ENCODE measurements at regions not wholly inside any gene's neighbourhood (a gene's known extent, or its start where the extent isn't known, plus 50 kb on each side); places are given as distances from the start of the nearest gene placed in this dataset.

DNA sequence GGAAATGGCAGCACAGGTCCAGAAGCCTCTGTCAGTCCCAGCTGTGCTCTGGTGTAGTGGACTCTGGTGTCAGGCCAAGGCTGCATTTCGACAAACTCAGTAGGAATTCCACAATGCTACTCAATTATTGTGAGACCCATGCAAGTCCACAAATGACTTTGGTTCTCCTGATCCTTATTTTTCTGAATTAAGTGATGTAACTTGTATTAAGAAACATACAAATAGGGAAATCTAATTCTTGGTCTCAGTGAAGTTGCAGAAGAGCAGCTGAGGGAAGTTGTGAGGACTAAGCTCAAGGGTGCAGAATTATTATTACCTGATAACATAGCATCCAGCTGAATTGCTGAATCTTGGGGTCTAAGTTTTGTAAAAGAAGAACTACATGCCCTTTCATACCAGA is 116.8 kb downstream of the MAFB start:
- ChIA-PET POLR2A (no interaction called here), CTCF (no interaction called here)
- Mint-ChIP-seq H3K9me3 (peaks cover 5% of the 10 kb centered on the region), H3K27ac (no peak overlapping the region), H3K4me3 (no peak overlapping the region), H3K4me1 (no peaks in the 10 kb centered on the region), H3K36me3 (no peaks in the 10 kb centered on the region), H3K27me3 (ENCODE audit: low read depth) (no peaks in the 10 kb centered on the region)
- ATAC-seq, result no peak
- no peak for DNase-seq (ENCODE audit: low spot score)
- TF ChIP-seq JAZF1 (CRISPR knock-in tag; IDR thresholded peaks at IDR 0.05), result no peak
- TF ChIP-seq, protein P1, sequence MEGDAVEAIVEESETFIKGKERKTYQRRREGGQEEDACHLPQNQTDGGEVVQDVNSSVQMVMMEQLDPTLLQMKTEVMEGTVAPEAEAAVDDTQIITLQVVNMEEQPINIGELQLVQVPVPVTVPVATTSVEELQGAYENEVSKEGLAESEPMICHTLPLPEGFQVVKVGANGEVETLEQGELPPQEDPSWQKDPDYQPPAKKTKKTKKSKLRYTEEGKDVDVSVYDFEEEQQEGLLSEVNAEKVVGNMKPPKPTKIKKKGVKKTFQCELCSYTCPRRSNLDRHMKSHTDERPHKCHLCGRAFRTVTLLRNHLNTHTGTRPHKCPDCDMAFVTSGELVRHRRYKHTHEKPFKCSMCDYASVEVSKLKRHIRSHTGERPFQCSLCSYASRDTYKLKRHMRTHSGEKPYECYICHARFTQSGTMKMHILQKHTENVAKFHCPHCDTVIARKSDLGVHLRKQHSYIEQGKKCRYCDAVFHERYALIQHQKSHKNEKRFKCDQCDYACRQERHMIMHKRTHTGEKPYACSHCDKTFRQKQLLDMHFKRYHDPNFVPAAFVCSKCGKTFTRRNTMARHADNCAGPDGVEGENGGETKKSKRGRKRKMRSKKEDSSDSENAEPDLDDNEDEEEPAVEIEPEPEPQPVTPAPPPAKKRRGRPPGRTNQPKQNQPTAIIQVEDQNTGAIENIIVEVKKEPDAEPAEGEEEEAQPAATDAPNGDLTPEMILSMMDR (IDR thresholded peaks at IDR 0.05), result no peak

DNA sequence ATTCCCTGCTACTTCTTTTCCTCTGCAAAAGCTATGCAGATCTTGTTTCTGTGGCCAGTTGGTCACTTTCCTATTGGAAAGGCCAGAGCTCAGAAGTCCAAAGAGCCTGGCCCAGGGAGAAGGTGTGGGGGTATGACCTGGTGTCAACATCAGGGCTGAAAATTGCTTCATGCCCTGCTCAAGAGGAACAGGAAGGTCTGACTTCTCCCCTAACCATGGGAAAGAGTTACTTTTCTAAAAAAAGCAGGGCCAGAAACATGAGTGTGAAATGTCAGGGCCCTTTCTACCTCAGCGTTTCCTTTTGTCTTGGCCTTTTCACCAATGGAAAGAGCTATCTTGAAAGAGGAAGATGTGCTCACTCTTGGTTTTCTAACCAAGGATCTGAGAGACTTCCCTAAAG is 117.4 kb downstream of the MAFB start:
- no peak overlapping the region for H3K4me3 Mint-ChIP-seq
- peaks cover 5% of the 10 kb centered on the region for H3K9me3 Mint-ChIP-seq
- no peaks in the 10 kb centered on the region for H3K36me3 Mint-ChIP-seq
- H3K27me3 Mint-ChIP-seq (ENCODE audit: low read depth), result no peaks in the 10 kb centered on the region
- H3K27ac Mint-ChIP-seq, result no peak overlapping the region
- peaks cover 4% of the 10 kb centered on the region for H3K4me1 Mint-ChIP-seq
- ATAC-seq (no peak), DNase-seq (ENCODE audit: low spot score) (no peak)
- TF ChIP-seq, protein P2, sequence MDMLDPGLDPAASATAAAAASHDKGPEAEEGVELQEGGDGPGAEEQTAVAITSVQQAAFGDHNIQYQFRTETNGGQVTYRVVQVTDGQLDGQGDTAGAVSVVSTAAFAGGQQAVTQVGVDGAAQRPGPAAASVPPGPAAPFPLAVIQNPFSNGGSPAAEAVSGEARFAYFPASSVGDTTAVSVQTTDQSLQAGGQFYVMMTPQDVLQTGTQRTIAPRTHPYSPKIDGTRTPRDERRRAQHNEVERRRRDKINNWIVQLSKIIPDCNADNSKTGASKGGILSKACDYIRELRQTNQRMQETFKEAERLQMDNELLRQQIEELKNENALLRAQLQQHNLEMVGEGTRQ (CRISPR knock-in tag; IDR thresholded peaks at IDR 0.05), result no peak
- TF ChIP-seq KAT7 (CRISPR knock-in tag; IDR thresholded peaks at IDR 0.05; ENCODE audit: borderline replicate concordance), result no peak
- ChIA-PET CTCF (interaction anchor here (1.0 kb wide), 1 partner anchor 105 kb away, joined by 3 read pairs; no protein-coding TSS in a partner anchor), POLR2A (no interaction called here)

DNA sequence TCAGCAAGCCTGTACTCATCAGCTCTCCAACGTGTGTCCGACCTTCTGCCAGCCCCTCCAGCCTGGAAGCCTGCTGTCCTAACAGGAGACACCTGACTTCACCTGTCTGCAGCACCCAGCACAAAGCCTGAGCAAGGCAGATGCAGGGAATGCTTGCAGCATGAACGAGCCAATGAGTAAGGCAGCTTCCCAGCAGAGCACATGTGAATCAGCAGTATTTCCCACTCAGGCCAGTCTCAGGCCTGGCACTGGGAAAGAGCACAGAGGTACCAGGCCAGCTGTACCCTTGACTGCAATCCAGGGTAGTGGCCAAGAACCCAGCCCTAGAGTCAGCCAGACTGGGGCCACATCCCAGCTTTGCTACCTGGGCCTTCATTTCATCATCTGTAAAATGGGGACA is 120.8 kb downstream of the MAFB start:
- H3K27ac Mint-ChIP-seq, result no peak overlapping the region
- no peak for DNase-seq (ENCODE audit: low spot score)
- ChIA-PET POLR2A (no interaction called here), CTCF (no interaction called here)
- H3K4me1 Mint-ChIP-seq, result peaks cover 6% of the 10 kb centered on the region
- no peak for ATAC-seq
- H3K36me3 Mint-ChIP-seq, result no peaks in the 10 kb centered on the region
- H3K9me3 Mint-ChIP-seq, result no peaks in the 10 kb centered on the region; the same call in 1 of the 2 replicates
- H3K27me3 Mint-ChIP-seq (ENCODE audit: low read depth), result no peaks in the 10 kb centered on the region
- no peak overlapping the region for H3K4me3 Mint-ChIP-seq
- TF ChIP-seq, protein P1 (IDR thresholded peaks at IDR 0.05), result no peak
- TF ChIP-seq, protein P3, sequence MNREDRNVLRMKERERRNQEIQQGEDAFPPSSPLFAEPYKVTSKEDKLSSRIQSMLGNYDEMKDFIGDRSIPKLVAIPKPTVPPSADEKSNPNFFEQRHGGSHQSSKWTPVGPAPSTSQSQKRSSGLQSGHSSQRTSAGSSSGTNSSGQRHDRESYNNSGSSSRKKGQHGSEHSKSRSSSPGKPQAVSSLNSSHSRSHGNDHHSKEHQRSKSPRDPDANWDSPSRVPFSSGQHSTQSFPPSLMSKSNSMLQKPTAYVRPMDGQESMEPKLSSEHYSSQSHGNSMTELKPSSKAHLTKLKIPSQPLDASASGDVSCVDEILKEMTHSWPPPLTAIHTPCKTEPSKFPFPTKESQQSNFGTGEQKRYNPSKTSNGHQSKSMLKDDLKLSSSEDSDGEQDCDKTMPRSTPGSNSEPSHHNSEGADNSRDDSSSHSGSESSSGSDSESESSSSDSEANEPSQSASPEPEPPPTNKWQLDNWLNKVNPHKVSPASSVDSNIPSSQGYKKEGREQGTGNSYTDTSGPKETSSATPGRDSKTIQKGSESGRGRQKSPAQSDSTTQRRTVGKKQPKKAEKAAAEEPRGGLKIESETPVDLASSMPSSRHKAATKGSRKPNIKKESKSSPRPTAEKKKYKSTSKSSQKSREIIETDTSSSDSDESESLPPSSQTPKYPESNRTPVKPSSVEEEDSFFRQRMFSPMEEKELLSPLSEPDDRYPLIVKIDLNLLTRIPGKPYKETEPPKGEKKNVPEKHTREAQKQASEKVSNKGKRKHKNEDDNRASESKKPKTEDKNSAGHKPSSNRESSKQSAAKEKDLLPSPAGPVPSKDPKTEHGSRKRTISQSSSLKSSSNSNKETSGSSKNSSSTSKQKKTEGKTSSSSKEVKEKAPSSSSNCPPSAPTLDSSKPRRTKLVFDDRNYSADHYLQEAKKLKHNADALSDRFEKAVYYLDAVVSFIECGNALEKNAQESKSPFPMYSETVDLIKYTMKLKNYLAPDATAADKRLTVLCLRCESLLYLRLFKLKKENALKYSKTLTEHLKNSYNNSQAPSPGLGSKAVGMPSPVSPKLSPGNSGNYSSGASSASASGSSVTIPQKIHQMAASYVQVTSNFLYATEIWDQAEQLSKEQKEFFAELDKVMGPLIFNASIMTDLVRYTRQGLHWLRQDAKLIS (CRISPR knock-in tag; IDR thresholded peaks at IDR 0.05; ENCODE audit: borderline replicate concordance), result no peak
- TF ChIP-seq SP1 (CRISPR knock-in tag; conservative IDR thresholded peaks at IDR 0.05) (no peak), ZNF423 (CRISPR knock-in tag; IDR thresholded peaks at IDR 0.05) (no peak), JUN (CRISPR knock-in tag; IDR thresholded peaks at IDR 0.05) (no peak), TEAD4 (CRISPR knock-in tag; IDR thresholded peaks at IDR 0.05) (no peak), ZNF317 (CRISPR knock-in tag; IDR thresholded peaks at IDR 0.05; ENCODE audit: borderline replicate concordance, low read depth) (no peak), ZNF219 (CRISPR knock-in tag; IDR thresholded peaks at IDR 0.05; ENCODE audit: borderline replicate concordance) (no peak), FOXJ3 (CRISPR knock-in tag; IDR thresholded peaks at IDR 0.05; ENCODE audit: borderline replicate concordance) (no peak), NFE2L1 (CRISPR knock-in tag; IDR thresholded peaks at IDR 0.05) (no peak), NFYB (CRISPR knock-in tag; conservative IDR thresholded peaks at IDR 0.05; ENCODE audit: low read depth) (no peak)
- TF ChIP-seq, protein P4, sequence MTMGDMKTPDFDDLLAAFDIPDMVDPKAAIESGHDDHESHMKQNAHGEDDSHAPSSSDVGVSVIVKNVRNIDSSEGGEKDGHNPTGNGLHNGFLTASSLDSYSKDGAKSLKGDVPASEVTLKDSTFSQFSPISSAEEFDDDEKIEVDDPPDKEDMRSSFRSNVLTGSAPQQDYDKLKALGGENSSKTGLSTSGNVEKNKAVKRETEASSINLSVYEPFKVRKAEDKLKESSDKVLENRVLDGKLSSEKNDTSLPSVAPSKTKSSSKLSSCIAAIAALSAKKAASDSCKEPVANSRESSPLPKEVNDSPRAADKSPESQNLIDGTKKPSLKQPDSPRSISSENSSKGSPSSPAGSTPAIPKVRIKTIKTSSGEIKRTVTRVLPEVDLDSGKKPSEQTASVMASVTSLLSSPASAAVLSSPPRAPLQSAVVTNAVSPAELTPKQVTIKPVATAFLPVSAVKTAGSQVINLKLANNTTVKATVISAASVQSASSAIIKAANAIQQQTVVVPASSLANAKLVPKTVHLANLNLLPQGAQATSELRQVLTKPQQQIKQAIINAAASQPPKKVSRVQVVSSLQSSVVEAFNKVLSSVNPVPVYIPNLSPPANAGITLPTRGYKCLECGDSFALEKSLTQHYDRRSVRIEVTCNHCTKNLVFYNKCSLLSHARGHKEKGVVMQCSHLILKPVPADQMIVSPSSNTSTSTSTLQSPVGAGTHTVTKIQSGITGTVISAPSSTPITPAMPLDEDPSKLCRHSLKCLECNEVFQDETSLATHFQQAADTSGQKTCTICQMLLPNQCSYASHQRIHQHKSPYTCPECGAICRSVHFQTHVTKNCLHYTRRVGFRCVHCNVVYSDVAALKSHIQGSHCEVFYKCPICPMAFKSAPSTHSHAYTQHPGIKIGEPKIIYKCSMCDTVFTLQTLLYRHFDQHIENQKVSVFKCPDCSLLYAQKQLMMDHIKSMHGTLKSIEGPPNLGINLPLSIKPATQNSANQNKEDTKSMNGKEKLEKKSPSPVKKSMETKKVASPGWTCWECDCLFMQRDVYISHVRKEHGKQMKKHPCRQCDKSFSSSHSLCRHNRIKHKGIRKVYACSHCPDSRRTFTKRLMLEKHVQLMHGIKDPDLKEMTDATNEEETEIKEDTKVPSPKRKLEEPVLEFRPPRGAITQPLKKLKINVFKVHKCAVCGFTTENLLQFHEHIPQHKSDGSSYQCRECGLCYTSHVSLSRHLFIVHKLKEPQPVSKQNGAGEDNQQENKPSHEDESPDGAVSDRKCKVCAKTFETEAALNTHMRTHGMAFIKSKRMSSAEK (CRISPR knock-in tag; IDR thresholded peaks at IDR 0.05; ENCODE audit: borderline replicate concordance), result no peak
- TF ChIP-seq, protein P5, sequence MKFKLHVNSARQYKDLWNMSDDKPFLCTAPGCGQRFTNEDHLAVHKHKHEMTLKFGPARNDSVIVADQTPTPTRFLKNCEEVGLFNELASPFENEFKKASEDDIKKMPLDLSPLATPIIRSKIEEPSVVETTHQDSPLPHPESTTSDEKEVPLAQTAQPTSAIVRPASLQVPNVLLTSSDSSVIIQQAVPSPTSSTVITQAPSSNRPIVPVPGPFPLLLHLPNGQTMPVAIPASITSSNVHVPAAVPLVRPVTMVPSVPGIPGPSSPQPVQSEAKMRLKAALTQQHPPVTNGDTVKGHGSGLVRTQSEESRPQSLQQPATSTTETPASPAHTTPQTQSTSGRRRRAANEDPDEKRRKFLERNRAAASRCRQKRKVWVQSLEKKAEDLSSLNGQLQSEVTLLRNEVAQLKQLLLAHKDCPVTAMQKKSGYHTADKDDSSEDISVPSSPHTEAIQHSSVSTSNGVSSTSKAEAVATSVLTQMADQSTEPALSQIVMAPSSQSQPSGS (CRISPR knock-in tag; IDR thresholded peaks at IDR 0.05; ENCODE audit: borderline replicate concordance, low read depth), result no peak
- TF ChIP-seq, protein P6, sequence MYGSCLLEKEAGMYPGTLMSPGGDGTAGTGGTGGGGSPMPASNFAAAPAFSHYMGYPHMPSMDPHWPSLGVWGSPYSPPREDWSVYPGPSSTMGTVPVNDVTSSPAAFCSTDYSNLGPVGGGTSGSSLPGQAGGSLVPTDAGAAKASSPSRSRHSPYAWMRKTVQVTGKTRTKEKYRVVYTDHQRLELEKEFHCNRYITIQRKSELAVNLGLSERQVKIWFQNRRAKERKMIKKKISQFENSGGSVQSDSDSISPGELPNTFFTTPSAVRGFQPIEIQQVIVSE (CRISPR knock-in tag; IDR thresholded peaks at IDR 0.05; ENCODE audit: borderline replicate concordance), result no peak

Measured in WTC11 (cell line).